Naive thymus-derived CD8-positive, alpha-beta T cell (primary cell): ENCODE measurements at regions not wholly inside any gene's neighbourhood (a gene's known extent, or its start where the extent isn't known, plus 50 kb on each side); places are given as distances from the start of the nearest gene placed in this dataset.
A peak's percentile ranks its signal among the peaks of the same experiment; 100 is the strongest.
"Not testable (repeated sequence)": the region's sequence is repeated elsewhere in the genome, so short reads cannot be mapped to it uniquely, and the experiment has no call there.

Experiments used
- ATAC-seq, 2 donors: fragments of 150-1000 bp; cut with Tn5 transposase in 1 of 2; sonication (Bioruptor Pico), chemical (Tn5 transposase) in 1 of 2; 1 replicate in 1 of 2; 2 replicates in 1 of 2; pipeline ENCODE4 v1.10.0; 2021; ENCODE audit warnings: mild to moderate bottlenecking in 2 of 2, moderate library complexity in 2 of 2
- POLR2A ChIA-PET: fragments of 350-600 bp; sonication (Branson Sonifier 250); formaldehyde crosslinking; loops from one replicate; lab custom pipeline; 2021; ENCODE audit warnings: antibody characterized with exemption; lab: Charles Lee
- DNase-seq, 10 donors: peaks; one replicate each; pipeline versions ENCODE4 v3.0.0 to v3.0.0-alpha.2; 2020 to 2022
- H3K27ac Mint-ChIP-seq, 10 donors: one replicate each; pipeline ENCODE4 v1.8.0; 2020 to 2022; ENCODE audit warnings: mild to moderate bottlenecking in 10 of 10, mixed read lengths in 10 of 10, moderate library complexity in 4 of 10, inconsistent platforms in 1 of 10
- H3K27me3 Mint-ChIP-seq, 5 donors: one replicate each; pipeline ENCODE4 v1.8.0; 2021 to 2022; ENCODE audit warnings: mixed read lengths in 5 of 5
- H3K36me3 Mint-ChIP-seq, 3 donors: one replicate each; pipeline ENCODE4 v1.8.0; 2020 to 2022; ENCODE audit warnings: mixed read lengths in 3 of 3, mild to moderate bottlenecking in 2 of 3, inconsistent platforms in 1 of 3
- H3K4me1 Mint-ChIP-seq, 4 donors: one replicate each; pipeline ENCODE4 v1.8.0; 2021 to 2022; ENCODE audit warnings: mixed read lengths in 4 of 4
- H3K4me3 Mint-ChIP-seq, 10 donors: one replicate each; pipeline ENCODE4 v1.8.0; 2020 to 2022; ENCODE audit warnings: mild to moderate bottlenecking in 10 of 10, mixed read lengths in 10 of 10, moderate library complexity in 6 of 10, inconsistent platforms in 1 of 10
- H3K9me3 Mint-ChIP-seq, 9 donors: one replicate each; pipeline ENCODE4 v1.8.0; 2020 to 2022; ENCODE audit warnings: mixed read lengths in 9 of 9, mild to moderate bottlenecking in 3 of 9, inconsistent platforms in 1 of 9, moderate library complexity in 1 of 9

DNA sequence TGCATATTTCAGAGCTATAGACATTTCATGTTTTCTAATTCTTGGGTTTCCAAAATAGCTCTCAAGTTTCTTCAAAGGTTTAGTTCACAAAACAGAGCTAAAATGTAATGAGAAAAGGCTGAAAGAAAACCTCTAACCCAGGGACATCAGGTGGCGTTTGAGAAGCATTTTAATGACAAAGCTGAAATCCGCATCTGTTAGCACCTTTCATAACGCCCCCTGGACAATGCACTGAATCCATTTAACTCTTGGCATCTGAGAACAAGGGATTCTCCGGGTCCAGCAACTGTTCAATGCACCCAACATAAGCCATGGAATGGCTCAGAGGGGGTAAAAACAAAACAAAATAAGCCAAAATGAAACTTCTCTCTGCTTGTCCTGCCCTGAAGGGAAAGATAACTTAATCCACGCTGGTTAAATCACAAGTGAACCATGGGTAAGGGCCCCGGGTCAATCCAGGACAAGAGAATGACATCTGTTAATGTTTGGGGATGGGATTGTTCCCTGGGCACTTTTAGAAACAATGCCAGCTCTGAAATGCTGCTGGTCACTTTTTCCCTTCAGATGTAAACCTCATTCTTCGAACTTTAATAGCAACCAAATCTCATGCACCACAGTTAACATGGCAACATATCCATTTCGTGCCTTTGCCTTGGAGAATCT, 466.2 kb upstream of the ADAMTS9 start:
- H3K36me3 Mint-ChIP-seq, result no peaks in the 10 kb centered on the region
- no peak overlapping the region for H3K27ac Mint-ChIP-seq
- peaks cover 0 to 32% (median 7%) of the 10 kb centered on the region in 9 donors for H3K9me3 Mint-ChIP-seq
- no peaks in the 10 kb centered on the region for H3K27me3 Mint-ChIP-seq
- H3K4me1 Mint-ChIP-seq, result no peaks in the 10 kb centered on the region
- DNase-seq (no peak), ATAC-seq (no peak)
- no peak overlapping the region for H3K4me3 Mint-ChIP-seq
- POLR2A ChIA-PET, result no interaction called here

DNA sequence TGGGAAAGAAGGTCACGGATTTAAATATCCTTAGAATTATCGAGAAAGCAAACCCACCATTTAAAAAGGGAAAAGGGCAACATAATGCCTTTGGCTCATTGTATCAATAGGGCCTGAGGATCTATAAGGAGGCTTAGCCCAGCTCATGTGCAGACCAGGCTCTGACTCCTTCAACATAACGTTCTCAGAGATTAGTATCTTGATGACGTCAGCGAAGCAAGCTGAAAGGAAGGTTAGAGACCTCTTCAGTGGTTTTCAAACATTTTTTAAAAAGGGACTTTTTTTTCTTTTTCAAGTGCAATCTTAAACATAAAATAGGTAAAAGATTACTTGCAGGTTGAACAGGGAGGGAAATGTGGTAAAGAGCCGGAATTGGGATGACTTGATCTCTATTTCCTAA, 463.9 kb upstream of the ADAMTS9 start:
- POLR2A ChIA-PET, result no interaction called here
- H3K9me3 Mint-ChIP-seq, result peaks cover 0 to 37% (median 6%) of the 10 kb centered on the region in 9 donors
- H3K36me3 Mint-ChIP-seq, result no peaks in the 10 kb centered on the region
- H3K4me3 Mint-ChIP-seq, result no peak overlapping the region
- no peaks in the 10 kb centered on the region for H3K4me1 Mint-ChIP-seq
- H3K27me3 Mint-ChIP-seq, result no peaks in the 10 kb centered on the region
- DNase-seq, result no peak
- ATAC-seq, result no peak
- H3K27ac Mint-ChIP-seq, result no peak overlapping the region

DNA sequence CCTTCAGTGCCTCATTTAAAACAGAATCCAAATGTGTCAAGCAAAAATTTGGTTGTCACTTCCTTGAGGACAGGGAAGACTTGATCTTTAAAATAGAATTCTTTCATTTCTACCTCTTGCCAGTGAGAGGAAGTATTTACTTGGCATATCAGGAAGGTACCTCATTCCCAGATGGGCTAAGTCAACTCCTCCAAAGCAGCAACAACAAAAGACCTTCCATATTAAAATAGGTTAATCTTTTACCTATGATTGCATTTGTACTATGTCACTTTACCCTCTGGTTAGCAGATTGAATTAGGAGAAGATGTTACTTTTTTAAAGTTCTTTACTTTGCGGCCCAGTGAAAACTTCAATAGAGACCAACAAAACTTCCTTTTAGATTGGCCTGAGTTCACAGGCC, 462.1 kb upstream of the ADAMTS9 start:
- ATAC-seq (no peak), DNase-seq (no peak)
- no peak overlapping the region for H3K4me3 Mint-ChIP-seq
- H3K36me3 Mint-ChIP-seq, result no peaks in the 10 kb centered on the region
- H3K4me1 Mint-ChIP-seq, result no peaks in the 10 kb centered on the region
- POLR2A ChIA-PET, result no interaction called here
- H3K27me3 Mint-ChIP-seq, result no peaks in the 10 kb centered on the region
- H3K27ac Mint-ChIP-seq, result no peak overlapping the region
- peaks cover 0 to 24% (median 5%) of the 10 kb centered on the region in 9 donors for H3K9me3 Mint-ChIP-seq

DNA sequence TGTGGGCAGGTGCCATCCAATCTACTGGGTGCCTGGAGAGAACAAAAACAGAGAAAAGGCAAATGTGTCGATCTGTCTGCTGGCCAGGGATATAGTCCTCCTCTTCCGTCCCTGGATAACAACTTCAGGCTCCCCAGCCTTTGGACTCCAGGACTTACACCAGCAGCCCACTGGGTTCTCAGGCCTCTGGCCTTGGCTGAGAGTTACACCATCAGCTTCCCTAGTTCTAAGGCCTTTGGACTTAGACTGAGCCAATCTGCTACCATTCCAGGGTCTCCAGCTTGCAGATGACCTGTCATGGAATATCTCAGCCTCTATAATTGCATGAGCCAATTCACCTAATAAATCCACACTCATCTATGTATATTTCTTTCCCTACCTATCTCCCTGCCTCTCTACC, 460.9 kb upstream of the ADAMTS9 start:
- Mint-ChIP-seq H3K27ac (no peak overlapping the region), H3K9me3 (peaks cover 0 to 24% (median 5%) of the 10 kb centered on the region in 9 donors), H3K4me3 (no peak overlapping the region), H3K4me1 (no peaks in the 10 kb centered on the region), H3K27me3 (no peaks in the 10 kb centered on the region), H3K36me3 (no peaks in the 10 kb centered on the region)
- ATAC-seq, result no peak
- no peak for DNase-seq
- POLR2A ChIA-PET, result no interaction called here

DNA sequence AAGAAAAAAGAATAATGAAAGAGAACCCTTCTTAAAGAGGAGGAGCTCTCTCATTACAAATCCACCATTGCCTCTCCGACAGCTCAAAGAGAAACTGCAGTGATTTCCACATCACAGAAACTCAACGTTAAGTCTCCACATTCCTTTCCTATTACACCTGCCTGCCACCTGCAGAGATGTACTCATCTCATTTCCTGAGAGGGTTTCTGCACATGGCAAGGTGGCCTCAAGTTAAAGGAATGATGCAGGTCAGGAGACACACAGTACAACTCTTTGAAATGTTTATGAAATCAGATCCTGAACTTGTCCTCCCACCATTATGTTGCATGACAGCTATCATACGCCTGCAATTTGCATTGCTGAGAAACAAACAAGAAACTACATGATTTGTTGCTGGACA, 458.4 kb upstream of the ADAMTS9 start:
- Mint-ChIP-seq H3K9me3 (peaks cover 0 to 24% (median 3%) of the 10 kb centered on the region in 9 donors), H3K36me3 (no peaks in the 10 kb centered on the region), H3K27me3 (no peaks in the 10 kb centered on the region), H3K27ac (no peak overlapping the region), H3K4me1 (no peaks in the 10 kb centered on the region), H3K4me3 (no peak overlapping the region)
- ATAC-seq (no peak), DNase-seq (no peak)
- POLR2A ChIA-PET, result no interaction called here

DNA sequence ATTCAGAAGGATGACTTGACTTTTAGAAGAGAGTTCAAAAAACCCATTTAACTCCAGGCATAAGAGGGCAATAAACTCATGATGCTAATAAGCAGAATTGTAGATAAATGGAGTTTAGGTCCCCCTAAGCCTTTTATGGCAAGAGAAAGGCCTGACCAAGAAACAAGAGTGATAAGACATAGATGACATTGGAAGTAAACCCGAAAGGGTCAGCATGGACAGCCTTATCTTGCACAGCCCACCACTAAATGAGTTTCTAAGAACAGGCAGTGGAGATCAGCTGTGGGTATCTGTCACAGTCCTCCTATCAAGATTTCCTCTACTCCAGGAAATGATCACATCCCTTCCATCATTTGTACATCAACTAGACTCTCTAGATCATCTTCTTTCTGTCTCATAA, 457.9 kb upstream of the ADAMTS9 start:
- Mint-ChIP-seq H3K27ac (peak overlapping the region in 1 of 10 donors; percentile 83), H3K4me3 (no peak overlapping the region), H3K9me3 (peaks cover 0 to 20% (median 3%) of the 10 kb centered on the region in 9 donors), H3K4me1 (no peaks in the 10 kb centered on the region), H3K36me3 (no peaks in the 10 kb centered on the region), H3K27me3 (no peaks in the 10 kb centered on the region)
- POLR2A ChIA-PET, result no interaction called here
- DNase-seq (no peak), ATAC-seq (no peak)

DNA sequence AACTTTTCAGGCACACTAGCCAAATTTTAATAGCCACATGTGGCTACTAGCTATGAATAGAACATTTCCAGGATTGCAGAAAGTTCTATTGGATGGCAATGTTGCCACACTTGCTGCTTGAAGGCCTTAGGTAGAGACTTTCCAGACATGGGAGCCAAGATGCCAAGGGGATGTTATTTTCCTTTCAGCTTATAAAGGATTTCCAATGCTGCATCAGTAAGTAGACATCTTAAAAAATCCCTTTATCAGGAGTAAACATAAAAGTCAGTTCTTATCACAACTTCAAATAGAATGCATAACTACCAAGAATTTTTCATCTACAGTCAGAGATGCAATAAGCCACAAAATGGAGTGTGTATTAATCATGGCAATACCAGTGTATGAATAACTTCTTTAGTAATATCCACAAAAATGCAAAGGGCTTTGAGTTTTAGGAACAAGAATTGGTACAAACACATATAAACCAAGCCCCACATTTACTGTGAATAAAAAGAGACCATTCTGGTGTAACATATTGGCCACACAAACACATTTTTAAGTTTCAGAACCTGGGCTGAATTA, 457.1 kb upstream of the ADAMTS9 start:
- Mint-ChIP-seq H3K27me3 (no peaks in the 10 kb centered on the region), H3K27ac (no peak overlapping the region), H3K36me3 (no peaks in the 10 kb centered on the region), H3K9me3 (peaks cover 0 to 18% (median 3%) of the 10 kb centered on the region in 9 donors), H3K4me1 (no peaks in the 10 kb centered on the region), H3K4me3 (no peak overlapping the region)
- no peak for DNase-seq
- no peak for ATAC-seq
- POLR2A ChIA-PET, result no interaction called here

DNA sequence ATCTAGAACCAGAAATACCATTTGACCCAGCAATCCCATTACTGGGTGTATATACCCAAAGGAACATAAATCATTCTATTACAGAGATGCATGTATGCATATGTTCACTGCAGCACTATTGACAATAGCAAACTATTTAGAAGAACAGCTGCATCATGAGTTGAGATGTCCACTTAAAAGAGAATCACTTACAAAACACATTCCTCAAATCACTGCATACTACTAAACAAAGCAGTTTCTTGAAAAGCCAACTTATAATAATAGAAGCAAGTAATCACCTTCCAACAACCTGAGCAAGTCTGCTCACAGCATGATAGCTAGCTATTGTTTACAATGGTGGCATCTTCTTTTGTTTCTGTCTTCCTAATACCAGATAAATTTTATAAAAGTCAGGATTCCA, 454.7 kb upstream of the ADAMTS9 start:
- Mint-ChIP-seq H3K4me3 (no peak overlapping the region), H3K9me3 (peaks cover 0 to 25% (median 8%) of the 10 kb centered on the region in 9 donors), H3K4me1 (no peaks in the 10 kb centered on the region), H3K36me3 (no peaks in the 10 kb centered on the region), H3K27me3 (no peaks in the 10 kb centered on the region), H3K27ac (no peak overlapping the region)
- POLR2A ChIA-PET, result no interaction called here
- DNase-seq (no peak), ATAC-seq (no peak)

DNA sequence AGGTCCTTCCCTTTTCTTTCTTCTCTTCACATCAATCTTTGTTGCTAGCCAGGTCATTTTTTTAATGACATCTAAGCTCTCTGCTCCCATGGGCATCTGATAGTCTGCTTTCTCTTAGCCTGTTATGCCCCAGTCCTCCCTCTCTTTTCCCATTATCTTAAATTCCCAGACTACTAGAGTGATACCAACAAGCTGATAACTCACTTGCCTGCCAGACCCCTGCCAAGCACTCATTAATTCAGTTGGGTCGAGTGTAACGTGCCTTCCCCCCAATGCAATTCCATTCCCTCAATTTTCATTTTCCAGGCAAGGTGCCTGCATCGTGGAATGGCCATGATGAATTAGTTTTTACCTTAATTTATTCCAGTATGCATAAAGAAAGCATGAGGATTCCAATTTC, 450.8 kb upstream of the ADAMTS9 start:
- H3K4me1 Mint-ChIP-seq, result no peaks in the 10 kb centered on the region
- peaks cover 0 to 31% (median 9%) of the 10 kb centered on the region in 9 donors for H3K9me3 Mint-ChIP-seq
- no peak overlapping the region for H3K27ac Mint-ChIP-seq
- no peak overlapping the region for H3K4me3 Mint-ChIP-seq
- ATAC-seq, result no peak
- POLR2A ChIA-PET, result no interaction called here
- no peak for DNase-seq
- no peaks in the 10 kb centered on the region for H3K27me3 Mint-ChIP-seq
- H3K36me3 Mint-ChIP-seq, result no peaks in the 10 kb centered on the region

DNA sequence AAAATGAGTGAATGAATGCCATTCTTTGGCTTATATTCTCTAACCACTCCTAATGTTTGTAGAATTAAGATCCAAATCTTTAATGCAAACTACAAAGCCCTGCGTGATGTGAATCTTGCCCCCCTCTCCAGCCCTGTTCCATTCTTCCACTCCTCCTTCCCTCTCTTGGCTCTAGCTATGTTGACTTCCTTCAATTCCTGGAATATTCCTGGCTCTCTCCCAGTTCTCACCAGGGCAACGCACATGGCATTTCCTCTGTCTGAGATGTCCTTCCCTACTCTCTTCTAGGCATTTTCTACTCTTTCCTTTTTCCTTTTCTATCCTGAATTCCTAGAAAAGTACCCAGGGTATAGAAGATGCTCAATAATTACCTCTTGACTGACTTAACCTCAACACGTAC, 446.0 kb upstream of the ADAMTS9 start:
- H3K27me3 Mint-ChIP-seq, POLR2A ChIA-PET, ATAC-seq, H3K4me3 Mint-ChIP-seq, H3K27ac Mint-ChIP-seq, H3K36me3 Mint-ChIP-seq, H3K4me1 Mint-ChIP-seq, DNase-seq: not testable (repeated sequence)
- H3K9me3 Mint-ChIP-seq, result peaks cover 2 to 31% (median 11%) of the 10 kb centered on the region in 9 donors

DNA sequence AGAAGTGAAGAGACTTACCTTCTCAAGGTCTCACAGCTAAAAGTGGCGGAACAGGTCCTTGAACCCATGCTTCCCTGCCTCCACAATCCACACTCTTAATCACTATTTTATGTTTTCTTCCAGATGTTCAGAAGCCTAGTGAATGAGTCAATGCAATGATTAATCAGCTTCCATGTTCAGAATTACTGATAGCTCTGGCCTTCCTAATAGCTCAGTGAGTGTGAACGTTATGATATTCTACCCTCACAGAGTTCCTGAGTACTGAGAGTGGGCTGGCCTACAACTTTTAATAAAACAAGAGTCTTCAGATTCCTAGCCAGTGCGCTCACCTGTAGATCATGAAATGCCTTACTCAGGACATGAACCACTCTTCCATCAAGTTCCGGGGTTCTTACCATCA, 443.0 kb upstream of the ADAMTS9 start:
- no peak for ATAC-seq
- no peak for DNase-seq

DNA sequence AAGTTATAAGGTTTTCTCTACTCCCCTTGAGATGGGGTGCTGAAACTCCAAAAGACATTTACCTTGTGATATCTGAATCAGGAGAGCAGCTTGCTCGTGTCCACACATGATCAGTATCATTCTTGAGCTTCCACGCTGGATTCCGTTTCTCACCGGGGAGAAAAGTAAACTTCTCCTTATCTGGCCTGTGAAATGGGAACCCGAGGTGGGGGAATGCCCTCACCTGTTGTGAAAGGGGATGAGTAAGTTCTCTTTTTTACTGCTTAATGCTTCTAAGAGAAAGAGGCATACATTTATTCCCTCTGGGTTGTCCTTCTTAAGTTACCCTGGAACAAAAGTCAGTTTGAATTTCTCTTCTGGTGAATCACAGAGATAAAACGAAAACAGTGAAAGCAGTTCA, 440.5 kb upstream of the ADAMTS9 start:
- Mint-ChIP-seq H3K4me1 (no peaks in the 10 kb centered on the region), H3K27ac (no peak overlapping the region), H3K9me3 (peaks cover 0 to 15% (median 6%) of the 10 kb centered on the region in 9 donors), H3K4me3 (no peak overlapping the region), H3K27me3 (peaks cover 0 to 2% (median 0%) of the 10 kb centered on the region in 5 donors), H3K36me3 (no peaks in the 10 kb centered on the region)
- ATAC-seq (no peak), DNase-seq (no peak)
- POLR2A ChIA-PET, result no interaction called here

More for the DNA sequence above, 443.0 kb upstream of the ADAMTS9 start:
- Mint-ChIP-seq H3K27ac (no peak overlapping the region), H3K27me3 (peaks cover 0 to 2% (median 0%) of the 10 kb centered on the region in 5 donors), H3K9me3 (peaks cover 0 to 21% (median 8%) of the 10 kb centered on the region in 9 donors), H3K4me1 (no peaks in the 10 kb centered on the region), H3K36me3 (no peaks in the 10 kb centered on the region), H3K4me3 (no peak overlapping the region)
- POLR2A ChIA-PET, result no interaction called here

DNA sequence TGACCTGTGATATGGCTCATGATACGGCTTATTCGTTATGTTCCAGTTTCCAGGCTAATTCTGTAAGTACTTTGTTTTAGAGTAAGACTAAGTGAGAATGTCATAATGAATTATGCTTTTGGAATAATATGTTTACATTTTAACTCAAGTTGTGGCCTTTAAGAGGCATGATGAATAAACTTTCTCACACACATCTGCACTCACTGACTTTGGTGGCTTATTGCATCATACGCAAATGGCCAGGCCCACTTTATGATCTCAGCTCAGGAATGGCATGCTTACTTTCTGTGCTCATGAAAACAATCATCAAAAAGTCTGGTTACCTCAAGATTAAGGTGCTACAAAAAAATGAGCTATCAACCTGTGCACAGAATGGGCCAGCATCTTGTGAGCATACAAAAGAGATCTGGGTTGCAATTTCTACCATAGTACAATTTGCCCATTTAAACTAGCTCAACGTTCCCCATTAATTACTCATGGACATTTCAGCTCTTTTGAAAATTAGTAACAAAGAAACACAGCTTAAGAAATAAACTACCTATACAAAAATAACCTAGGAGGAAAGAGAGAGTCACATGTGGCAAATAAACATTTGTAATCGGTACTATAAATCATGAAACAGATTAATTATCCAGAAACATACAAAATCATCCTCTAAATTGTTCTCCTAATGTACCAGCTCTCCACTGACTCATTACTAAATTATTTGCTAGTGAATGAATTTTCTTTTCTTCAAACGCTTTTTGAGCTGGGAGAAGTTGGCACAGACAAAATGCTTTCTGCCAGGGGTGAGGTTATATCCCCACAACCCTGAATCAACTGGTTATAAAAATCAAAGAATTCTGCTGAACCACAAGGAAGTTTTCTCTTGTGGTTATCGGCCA, 439.0 kb upstream of the ADAMTS9 start:
- POLR2A ChIA-PET, result no interaction called here
- Mint-ChIP-seq H3K36me3 (no peaks in the 10 kb centered on the region), H3K4me3 (no peak overlapping the region), H3K9me3 (peaks cover 0 to 28% (median 8%) of the 10 kb centered on the region in 9 donors), H3K27me3 (peaks cover 0 to under 1% (median 0%) of the 10 kb centered on the region in 5 donors), H3K4me1 (no peaks in the 10 kb centered on the region), H3K27ac (no peak overlapping the region)
- no peak for ATAC-seq
- no peak for DNase-seq
